GM12892 (cell line): ENCODE measurements at regions not wholly inside any gene's neighbourhood (a gene's known extent, or its start where the extent isn't known, plus 50 kb on each side); places are given as distances from the start of the nearest gene placed in this dataset.

ENCODE experiments used
- DNase-seq: peaks from one replicate; pipeline ENCODE4 v3.0.0; 2011; ENCODE audit not compliant: insufficient read length
- FAIRE-seq: peaks from 2 replicates; lab custom pipeline; 2011; peaks lifted over from hg19 to GRCh38; lab: Jason Lieb, UNC
- POLR2A ChIP-seq: IDR thresholded peaks from 2 replicates; pipeline ENCODE4 v1.6.1; 2011; ENCODE audit warnings: low read depth, low read length, control low read depth
- POLR2AphosphoS5 ChIP-seq: IDR thresholded peaks from 2 replicates; pipeline ENCODE4 v1.6.1; 2011; ENCODE audit warnings: low read depth, low read length, control low read depth
- TAF1 ChIP-seq: IDR thresholded peaks from 2 replicates; pipeline ENCODE4 v1.6.1; 2011; ENCODE audit warnings: low read depth, mild to moderate bottlenecking, control low read depth, low read length, borderline replicate concordance

DNA sequence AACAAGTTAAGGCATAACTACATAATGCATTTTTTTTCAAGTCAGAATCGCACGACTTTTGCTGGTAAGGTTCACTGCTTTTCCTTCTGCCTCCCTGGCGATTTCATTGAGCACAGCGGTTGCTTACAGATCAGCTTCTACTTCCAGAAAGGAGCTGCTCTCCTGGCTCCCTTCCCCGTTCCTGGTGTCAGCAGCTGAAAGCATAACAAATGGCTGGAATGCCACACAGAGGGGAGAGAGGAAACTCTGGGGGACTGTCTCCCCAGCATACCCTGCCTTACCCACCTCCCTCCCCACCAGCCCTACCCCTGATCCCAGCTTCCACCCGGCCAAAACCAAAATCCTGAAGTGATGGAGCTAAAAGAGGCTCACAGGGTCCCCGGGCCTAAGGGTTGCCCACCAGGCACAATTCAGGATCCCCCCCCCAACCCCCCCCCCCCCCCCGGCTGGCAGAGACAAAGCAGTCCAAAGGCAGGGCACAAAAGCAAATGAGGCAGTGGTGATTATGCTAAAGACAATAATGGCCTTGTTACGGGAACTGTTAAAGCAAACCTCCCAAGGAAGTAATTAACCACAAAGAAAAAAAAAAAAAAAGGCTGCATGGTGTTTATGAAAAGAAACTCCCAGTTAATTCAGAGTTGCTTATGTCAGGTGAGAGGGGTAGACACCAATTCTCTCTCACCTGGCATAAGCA is 126.1 kb upstream of the WWC1 start:
- no peak for TF ChIP-seq TAF1
- no peak for TF ChIP-seq POLR2AphosphoS5
- TF ChIP-seq POLR2A = no peak
- DNase-seq (no peak), FAIRE-seq (no peak)

- no peak for TF ChIP-seq TAF1
- no peak for TF ChIP-seq POLR2A
- no peak for TF ChIP-seq POLR2AphosphoS5
- DNase-seq (no peak), FAIRE-seq (no peak)
Observed at GRCh38 chr5:168165977-168166376, 125.5 kb upstream of the WWC1 start.

DNA sequence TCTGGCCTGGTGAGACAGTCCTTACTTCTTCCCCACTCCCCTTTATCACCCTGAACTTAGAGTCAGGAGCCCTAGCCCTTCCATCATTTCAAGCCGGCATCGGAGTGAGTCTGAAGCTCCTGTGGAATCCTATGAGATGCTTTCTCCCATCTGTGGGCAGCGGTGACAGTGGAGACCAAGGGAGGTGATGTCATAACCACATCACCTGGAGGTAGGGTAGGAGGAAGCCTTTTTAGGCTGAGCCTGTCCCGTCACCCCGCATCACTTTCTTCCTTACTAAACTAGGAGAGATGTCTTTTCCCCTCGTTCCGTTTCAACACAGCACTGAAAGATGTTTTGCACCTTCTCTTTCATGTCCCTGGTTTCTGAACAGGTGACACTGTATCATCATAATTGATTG is 124.1 kb upstream of the WWC1 start:
- DNase-seq (no peak), FAIRE-seq (no peak)
- no peak for TF ChIP-seq POLR2A
- TF ChIP-seq TAF1 = no peak
- no peak for TF ChIP-seq POLR2AphosphoS5

- FAIRE-seq = no peak
- no peak for DNase-seq
- no peak for TF ChIP-seq TAF1
- TF ChIP-seq POLR2AphosphoS5 = no peak
- no peak for TF ChIP-seq POLR2A
Observed at GRCh38 chr5:168168978-168169698, 122.3 kb upstream of the WWC1 start.

DNA sequence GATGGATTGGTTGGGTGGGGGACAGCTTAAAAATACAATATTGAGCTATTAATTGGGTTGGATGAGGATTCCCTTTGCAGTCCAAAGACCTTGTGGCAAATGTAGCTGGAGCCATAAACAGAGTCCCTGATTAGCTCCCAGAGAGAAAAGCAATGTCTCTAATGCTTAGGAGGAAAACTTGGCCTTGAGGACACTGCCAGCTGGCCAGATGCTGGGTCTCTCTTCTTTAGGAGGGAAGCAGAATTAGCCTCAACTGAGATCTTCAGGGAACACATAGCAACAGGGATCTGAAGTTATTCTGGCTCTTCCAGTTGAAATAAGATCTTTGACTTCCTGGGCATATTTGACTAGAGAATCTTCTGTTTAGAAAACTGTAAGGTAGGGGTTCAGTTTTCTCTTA is 121.7 kb upstream of the WWC1 start:
- no peak for FAIRE-seq
- TF ChIP-seq TAF1 = no peak
- no peak for TF ChIP-seq POLR2A
- TF ChIP-seq POLR2AphosphoS5 = no peak
- no peak for DNase-seq

- TF ChIP-seq TAF1 (no peak), POLR2AphosphoS5 (no peak), POLR2A (no peak)
- no peak for FAIRE-seq
- DNase-seq = no peak
Observed at GRCh38 chr5:168171901-168172759, 119.3 kb upstream of the WWC1 start.

- FAIRE-seq = no peak
- TF ChIP-seq POLR2A = no peak
Observed at GRCh38 chr5:168172760-168173223, 118.7 kb upstream of the WWC1 start.

GRCh38 chr5:168174376-168174775 is 117.1 kb upstream of the WWC1 start:
- FAIRE-seq = peak; percentile 79

More at GRCh38 chr5:168172760-168173223, 118.7 kb upstream of the WWC1 start:
- DNase-seq = no peak

GRCh38 chr5:168176251-168176650 is 115.2 kb upstream of the WWC1 start:
- no peak for DNase-seq
- FAIRE-seq = peak; percentile 63
- TF ChIP-seq TAF1 (no peak), POLR2A (no peak), POLR2AphosphoS5 (no peak)

More at GRCh38 chr5:168174376-168174775, 117.1 kb upstream of the WWC1 start:
- TF ChIP-seq POLR2AphosphoS5 (no peak), POLR2A (no peak), TAF1 (no peak)
- no peak for DNase-seq

DNA sequence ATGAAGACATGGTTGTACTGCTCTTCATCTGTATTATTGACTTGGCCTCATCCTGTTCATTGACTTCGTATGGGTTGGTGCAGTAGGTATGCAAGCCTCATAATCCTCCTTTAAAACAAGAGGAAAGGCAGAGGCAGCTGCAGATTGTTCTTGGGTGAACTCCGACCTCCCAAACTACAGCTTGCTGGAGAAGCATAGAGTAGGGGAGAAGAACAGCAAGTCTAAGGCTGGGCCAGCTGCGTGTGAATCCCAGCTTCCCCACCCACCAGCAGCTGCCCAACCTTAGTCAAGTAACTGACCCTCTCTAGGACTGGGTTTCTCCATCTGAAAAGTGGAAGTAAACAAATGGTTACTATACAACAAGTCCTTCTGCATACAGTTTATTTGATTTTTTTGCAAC is 114.5 kb upstream of the WWC1 start:
- TF ChIP-seq TAF1 (no peak), POLR2AphosphoS5 (no peak), POLR2A (no peak)
- FAIRE-seq (no peak), DNase-seq (no peak)

DNA sequence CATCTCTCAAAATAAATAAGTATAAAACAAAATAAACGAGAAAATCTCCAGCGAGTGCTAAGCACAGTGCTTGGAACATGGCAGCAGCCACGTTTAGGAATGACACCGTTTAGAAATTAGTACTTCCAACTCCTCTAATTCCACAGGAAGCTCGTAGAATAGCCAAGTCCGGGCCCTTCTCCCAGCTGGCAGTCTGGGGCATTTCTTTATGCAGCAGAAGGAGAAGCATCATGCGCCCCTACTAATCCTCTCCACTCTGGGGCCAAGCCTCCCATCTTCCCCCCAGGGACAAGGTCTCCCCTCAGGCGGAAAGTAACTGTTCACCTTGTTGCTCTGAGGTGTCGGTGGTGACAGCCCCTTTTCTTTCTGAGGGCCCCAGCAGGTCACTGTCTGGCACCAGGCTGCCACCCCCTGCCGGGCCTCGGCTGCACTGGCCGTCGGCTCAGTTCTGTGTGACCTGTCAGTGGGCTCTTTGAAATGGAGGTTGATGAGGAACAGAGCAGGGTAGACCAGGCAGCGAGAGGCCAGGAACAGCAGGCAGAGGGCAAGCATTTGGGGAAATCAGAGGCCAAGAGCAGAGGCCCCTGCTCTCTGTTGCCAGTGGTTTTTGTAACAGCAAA is 113.5 kb upstream of the WWC1 start:
- DNase-seq = no peak
- FAIRE-seq = no peak
- TF ChIP-seq TAF1 (no peak), POLR2A (no peak), POLR2AphosphoS5 (no peak)
